RPMI8226 (cell line): ENCODE measurements at regions not wholly inside any gene's neighbourhood (a gene's known extent, or its start where the extent isn't known, plus 50 kb on each side); places are given as distances from the start of the nearest gene placed in this dataset.

Source experiments
- DNase-seq: peaks from one replicate; pipeline ENCODE4 v3.0.0-alpha.2; 2015

DNA sequence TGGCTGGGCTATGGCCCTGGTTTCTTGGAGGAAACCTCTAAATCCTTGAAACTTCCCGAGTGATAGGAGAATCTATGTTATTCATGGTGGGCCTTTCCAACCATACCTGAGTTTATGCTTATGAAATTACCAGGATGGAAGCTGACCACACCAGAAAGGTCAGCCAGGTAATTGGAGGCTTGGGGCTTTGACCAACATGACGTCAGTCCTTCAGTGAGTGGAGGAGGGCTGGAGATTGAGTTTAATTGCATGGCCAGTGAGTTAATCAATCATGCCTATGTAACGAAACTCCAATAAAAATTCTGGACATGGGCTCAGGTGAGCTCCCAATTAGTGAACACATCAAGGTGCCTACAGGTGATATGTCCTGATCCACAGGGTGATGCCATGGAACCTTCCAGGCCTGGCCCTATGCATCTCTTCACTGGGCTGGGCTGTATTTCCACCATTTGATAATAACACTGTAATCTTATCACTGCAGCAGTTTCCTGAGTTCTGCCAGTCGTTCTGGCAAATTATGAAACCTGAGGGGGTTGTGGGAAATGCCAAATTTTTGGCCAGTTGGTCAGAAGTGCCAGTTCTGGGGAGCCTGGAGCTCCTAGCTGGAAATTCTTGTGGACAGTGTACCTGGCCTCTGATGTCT, 106.5 kb downstream of the CDH26 start:
- no peak for DNase-seq

DNA sequence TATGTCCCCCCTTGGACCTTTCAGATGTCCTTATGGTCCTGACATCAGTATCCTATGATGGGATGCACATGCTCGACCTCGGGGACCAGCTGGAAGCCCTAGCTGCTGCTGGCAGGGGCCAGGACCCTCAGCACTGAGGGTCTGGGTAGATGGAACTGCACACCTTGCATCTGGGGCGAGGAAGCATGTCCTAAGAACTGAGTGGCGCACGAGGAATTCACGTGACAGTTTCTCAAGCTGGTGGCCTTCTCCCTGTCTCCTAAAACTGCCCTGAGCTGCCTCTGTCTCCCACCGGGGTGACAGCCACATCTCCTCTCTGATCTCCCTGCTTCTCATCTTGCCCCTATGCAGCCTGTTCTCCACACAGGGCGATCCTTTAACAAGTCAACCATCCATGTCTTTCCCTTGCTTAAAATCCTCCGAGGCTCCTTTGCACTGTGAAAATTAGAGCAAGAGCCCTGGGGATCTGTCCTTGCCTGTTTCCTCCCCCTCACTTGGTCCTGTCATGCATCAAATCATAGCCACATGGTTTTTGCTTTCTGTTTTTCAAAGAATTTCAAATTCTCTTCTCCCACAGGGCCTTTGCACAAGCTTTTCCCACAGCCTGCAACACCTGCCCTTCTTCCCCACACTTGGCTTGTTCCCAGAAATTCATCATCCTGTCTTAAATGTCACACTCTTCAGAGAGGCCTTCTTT, 107.7 kb downstream of the CDH26 start:
- no peak for DNase-seq

DNA sequence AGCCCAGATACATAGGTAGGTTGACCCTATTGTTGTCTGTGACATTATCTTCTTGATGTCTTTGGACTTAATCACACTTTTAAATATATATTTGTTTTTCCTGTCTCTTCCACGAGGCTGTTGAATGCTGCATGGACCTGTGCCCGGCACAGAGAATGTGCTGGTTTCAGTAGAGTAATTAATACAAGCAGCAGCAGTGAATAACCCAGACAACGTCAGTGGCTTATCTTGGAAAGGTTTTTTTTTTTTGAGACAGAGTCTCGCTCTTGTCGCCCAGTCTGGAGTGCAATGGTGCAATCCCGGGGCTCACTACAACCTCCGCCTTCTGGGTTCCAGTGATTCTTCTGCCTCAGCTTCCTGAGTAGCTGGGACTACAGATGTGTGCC, 108.2 kb downstream of the CDH26 start:
- DNase-seq: no peak

DNA sequence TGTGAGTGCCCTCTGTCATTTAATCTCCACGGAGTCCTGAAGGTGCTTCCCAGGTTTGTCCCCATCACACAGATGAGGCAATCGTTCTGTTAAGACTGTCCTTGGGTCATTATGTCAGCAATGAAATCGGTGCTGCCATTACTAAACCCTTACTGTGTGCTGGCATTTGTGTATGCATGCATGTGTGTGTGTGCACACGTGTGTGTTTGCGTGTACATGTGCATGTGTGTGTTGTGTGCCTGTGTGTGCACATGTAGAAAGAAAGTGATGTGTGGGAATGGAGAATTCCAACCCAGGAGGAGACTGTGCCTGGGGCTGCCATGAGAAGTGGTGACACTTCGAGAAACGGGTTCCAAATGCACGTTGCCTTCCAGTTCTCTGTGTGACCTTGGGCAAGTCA, 110.3 kb downstream of the CDH26 start:
- no peak for DNase-seq

DNA sequence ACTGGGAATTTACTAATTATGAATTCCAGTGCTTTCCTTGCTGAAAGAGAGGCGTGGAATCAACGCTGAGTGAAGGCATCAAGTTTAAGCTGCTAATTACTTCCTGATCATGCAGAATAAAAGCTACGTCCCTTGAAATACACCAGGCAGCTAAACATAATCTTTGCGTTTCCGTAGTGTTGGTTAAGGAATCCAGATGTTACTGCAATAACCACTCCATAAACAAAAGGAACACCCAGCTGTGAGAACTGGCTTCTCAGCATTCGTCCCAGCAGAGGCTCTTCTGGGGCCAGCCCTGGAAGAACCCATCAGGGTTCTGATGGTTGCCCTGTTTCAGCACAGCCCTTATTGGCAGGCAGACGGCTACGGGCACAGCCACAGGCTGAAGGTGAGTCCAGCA, 111.4 kb downstream of the CDH26 start:
- no peak for DNase-seq

DNA sequence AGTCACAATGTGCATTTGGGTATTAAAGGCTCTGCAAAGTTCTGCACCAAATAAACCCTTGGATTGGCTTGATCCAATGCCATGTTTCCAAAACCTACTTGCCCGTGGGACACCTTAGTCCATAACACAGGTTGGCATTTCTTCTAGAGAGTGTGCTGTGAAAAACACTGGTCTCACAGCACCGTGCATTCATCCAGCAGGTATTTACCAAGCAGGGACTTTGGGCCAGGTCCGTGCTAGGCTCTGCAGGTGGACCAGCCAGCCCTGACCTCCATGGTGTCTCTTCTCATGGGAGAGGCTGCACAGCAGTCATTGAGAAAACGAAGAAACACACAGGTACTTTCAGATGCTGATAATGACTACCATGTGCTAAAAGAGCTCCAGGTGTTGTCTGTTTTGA, 112.6 kb downstream of the CDH26 start:
- no peak for DNase-seq

DNA sequence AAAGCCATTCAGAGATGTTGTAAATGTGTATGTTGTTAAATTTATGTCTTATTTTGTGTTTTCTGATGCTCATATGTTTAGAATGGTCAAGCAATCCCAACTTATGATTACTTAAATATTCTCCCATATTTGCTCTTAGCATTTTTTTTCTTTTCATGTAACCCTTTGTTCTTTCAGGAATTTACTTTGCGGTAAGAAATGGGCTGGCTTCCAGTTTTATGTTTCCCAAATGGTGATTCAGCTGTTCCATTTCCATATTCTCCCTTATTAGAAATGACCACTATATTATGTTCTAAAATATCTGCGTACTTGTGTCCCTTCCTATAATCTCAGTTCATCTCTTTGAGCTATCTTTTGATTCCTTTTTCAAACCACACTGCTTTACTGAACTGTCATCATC, 113.7 kb downstream of the CDH26 start:
- no peak for DNase-seq

DNA sequence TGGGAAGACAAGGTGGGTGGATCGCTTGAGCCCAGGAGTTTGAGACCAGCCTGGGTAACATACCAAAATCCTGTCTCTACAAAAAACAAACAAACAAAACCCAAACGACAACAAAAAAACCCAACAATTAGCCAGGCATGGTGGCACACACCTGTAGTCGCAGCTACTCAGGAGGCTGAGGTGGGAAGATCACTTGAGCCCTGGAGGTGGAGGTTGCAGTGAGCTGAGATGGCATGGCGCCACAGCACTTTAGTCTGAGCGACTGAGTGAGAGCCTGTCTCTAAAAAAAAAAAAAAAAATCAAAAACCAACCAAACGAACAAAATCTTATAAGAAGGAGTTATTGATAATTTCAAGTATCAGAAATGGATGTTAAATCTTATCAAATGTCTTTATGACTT, 114.9 kb downstream of the CDH26 start:
- DNase-seq: no peak

DNA sequence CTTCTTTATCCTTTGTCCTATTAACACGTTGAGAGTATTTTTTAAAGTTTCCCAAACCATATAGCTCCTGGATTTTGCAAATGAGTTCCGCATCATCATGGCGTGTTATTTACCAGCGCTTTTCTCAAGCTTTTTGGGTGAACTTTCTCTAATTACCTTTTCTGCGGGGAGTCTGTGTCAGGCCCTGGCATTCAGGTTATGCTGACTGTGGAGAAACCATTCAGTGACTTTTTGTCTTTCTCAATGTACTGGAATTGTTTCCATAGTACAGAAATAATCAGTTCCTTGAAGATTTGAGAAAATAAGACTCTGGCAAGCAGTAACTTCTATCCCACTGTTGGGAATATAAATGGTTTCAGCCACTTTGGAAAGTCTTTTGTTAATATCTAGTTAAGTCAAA, 115.3 kb downstream of the CDH26 start:
- no peak for DNase-seq

DNA sequence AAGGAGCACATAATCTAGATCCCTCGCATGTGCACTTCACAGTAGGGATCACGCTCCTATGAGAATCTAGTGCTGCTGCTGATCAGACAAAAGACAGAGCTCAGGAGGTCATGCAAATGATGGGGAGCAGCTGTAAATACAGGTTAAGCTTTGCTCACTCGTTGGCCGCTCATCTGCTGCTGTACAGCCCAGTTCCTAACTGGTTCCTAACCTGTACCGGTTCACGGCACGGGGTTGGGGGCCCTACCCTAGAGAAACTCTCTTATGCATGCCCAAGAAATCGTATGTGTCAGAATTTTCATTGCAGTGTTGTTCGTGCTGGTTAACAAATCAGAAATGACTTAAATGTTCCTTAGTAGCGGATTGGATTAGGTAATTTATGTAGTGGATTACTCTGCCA, 116.1 kb downstream of the CDH26 start:
- no peak for DNase-seq

DNA sequence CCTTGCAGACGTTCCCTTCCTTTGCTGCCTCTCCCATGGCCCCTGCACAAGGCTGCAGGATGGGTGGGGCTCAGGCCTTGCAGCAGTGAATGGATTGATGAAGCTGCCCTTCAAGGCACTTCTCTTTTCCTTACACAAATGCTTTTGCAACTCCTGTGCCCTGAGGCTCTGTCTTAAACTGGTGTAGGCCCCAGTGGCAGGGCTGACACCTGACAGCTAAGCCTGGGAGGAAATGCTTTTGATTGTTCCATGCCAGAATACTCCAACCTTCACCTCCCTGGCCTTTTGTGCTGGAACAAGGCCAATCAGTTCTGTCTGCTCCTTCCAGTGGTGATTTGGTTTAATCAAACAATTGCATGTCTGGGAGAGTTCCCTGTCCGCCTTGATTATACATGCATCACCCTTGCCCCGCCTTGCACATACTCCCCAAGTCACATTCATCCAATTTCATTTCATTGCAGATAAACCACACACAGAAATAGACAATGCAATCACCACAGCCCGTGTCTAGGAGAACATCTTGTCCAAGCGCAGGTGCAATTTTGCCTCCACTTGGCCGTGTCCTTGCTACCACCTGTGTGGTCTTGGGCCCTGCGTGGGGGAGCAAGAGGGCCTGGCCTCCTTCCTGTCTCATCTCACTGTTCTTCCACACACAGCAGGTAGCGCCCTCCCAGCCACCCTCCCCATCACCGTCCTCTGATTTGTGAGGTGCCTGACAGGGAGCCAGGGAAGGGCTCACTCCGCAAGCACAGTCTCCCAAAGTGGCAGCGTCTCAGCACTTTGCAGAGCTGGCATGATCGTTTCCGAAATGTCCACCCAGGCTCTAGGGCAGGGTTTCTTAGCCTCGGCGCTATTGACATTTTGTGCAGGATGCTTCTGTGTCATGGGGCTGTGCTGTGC, 120.4 kb downstream of the CDH26 start:
- DNase-seq: peak; percentile 52

DNA sequence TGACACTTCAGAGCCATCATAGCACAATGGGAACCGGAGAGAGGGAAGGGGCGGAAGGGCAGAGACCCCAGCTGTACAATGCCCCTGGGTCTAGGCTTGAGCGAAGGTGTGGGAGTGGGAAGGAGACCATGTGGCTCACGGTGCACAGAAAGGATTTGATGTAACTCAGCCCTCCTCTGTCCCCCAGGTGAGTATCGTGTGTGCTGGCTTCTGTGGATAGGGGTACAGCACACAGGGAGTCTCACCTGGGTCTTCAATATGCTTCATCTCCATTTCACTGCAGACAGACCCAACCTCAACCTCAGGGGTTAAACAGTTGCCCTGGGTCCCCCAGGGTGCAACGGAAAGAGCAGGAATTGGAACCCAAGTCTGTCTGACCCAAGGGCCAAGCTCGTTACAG, 122.2 kb downstream of the CDH26 start:
- no peak for DNase-seq

DNA sequence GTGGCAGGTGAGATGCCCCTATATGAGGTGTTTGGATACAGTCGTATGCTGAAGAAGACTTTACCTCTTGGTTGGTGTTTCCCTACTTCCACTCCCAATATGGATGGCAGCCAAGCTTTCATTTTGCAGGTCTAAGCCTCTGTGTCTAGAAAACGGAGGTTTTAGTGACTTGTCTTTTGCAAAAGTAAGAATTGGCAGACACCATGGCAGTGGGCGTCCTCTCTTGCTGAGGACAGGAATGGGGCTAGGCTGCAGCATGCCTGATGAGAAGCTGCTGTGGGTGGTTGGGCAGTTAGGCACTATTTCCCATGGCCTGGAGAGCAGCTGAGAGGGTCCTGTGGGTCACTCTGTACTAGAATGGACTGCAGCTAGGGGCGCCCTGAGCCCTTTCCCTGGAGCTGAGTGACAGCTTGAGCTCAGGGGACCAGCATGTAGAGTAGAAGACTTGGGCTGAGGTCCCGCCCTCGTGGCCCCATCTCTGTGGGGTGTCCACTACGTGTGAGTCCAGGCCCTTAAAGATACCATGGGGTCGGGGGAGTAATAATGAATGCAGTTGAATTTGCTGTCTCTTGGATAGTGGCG, 127.4 kb downstream of the CDH26 start:
- DNase-seq: no peak

DNA sequence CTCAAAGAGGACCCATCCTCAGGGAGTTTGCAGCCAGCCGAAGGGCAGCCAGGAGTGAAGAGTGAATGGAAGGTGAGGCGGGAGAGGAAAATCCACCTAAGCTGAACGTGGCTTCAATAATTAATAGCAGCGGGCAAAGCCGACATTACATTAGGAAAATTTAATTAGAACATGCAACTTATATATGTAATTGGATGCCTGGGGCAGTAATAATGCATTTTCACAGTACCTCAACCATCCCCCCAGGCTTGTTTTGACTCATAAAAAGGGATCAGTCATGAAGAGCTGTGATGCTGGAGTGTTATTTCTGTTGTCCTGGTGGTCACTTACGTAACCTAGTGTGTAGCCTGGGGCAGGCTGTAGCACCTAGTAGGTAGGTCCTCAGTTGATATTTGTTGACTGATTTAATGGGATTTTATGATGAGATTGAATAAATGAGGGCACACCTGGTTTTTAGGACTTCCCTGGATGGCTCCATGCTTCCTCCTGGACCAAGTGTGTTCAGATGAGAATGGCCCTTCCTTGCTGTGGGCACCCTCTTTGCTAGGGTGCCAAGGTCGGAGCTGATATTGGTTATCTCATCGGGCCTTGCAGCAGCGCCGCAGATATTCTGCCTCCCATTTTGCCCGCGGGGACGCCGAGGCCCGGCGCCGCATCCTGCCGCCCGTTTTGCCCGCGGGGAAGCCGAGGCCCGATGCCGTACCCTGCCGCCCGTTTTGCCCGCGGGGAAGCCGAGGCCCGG, 128.8 kb downstream of the CDH26 start:
- no peak for DNase-seq

DNA sequence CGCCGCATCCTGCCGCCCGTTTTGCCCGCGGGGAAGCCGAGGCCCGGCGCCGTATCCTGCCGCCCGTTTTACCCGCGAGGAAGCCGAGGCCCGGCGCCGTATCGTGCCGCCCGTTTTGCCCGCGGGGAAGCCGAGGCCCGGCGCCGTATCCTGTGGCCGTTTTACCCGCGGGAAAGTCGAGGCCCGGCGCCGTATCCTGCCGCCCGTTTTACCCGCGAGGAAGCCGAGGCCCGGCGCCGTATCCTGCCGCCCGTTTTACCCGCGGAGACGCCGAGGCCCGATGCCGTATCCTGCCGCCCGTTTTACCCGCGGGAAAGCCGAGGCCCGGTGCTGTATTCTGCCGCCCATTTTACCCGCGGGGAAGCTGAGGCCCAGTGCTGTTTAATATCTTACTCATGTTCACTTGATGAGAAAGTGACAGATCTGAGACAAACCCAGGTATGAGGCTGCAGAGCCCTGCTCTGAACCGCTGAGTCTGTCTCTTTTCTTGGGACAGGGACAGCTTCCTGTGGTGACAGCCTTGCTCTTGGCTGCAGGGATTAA, 129.4 kb downstream of the CDH26 start:
- no peak for DNase-seq

DNA sequence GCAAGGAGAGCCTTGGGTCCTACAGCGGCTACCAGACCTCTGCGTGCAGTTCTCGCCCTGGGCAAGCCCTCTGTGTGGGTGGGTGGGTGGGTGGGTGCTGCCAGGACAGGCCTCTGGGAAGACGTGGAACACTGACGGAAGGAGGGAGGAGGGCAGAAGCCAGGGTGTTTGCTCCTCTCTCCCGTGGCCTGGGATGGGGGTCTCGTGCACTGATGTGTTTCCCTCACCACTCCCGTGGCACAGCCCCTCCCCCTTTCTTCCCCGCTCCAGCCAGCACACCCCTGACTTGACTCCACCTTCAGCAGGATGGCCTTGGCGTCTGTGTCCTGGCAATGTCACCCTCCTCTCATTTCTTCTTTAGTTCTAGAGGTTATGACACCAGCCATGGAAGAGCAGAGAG, 130.0 kb downstream of the CDH26 start:
- no peak for DNase-seq

DNA sequence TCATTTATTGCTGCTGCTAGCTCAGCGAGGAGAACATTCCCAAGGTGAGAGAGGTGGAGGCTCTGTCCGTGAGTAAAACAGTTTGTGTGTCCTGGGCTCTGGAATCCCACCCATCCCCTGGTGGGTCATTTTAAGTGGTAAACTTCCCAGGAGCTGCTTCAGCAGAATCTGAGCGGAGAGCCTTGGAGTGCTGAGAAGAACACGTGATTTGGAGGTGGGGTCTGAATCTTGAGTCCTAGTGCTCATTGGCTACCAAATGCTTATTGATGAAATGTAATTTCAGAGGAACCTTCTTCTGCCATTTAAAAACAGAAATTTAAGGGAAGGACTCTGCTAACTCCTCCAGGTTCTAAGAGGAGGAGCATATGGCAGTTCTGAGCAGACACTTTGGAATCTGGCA, 132.4 kb downstream of the CDH26 start:
- DNase-seq: no peak

DNA sequence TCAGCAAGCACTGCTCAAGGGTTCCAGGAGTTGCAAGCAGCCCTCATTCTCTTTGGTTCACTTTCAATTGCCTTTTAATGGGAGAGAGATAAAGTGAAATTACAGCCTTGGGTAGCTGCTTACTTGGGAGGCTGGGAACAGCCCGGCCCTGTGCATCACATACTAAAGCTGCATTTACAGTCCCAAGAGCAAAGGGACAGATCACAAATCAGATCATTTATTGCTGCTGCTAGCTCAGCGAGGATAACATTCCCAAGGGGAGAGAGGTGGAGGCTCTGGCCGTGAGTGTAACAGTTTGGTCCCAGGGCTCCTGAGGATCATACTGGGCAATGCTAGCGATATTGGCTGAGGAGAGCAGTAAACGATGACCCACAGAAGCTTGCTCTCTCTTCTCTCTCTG, 133.1 kb downstream of the CDH26 start:
- no peak for DNase-seq

DNA sequence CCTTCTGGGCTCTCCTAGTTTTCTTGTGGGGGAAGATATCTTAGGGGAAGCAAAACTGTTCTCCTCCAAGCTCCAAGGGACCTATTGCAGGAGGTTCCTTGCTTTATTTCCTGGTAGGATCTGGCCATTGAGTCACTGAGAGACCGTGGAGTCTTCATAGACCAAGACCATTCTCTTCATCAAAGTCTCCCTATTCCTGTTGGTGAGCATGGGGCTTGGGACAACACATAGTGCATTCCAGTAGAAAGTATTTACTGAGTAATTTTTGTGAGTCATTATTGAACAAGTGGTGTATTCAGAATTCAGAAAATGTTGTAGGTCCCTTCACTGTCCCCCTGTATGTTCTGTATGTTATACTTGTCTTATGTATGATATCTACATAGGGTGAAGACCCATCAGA, 133.6 kb downstream of the CDH26 start:
- DNase-seq: no peak

DNA sequence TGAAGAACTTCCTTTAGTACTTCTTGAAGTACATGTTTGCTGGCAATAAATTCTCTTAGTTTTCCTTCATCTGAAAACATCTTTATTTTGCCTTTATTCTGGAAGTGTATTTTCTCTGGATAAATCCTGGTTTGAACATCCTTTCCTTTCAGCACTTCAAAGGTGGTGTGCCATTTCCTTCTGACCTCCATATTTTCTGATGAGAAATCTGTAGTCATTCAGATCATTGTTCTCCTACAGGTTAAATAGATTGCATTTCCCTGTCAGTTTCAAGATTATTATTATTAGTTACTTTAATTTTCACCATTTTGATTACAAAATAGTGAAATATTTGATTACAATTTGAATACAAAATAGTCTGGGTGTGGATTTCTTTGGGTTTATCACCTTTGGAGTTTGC, 134.5 kb downstream of the CDH26 start:
- no peak for DNase-seq

DNA sequence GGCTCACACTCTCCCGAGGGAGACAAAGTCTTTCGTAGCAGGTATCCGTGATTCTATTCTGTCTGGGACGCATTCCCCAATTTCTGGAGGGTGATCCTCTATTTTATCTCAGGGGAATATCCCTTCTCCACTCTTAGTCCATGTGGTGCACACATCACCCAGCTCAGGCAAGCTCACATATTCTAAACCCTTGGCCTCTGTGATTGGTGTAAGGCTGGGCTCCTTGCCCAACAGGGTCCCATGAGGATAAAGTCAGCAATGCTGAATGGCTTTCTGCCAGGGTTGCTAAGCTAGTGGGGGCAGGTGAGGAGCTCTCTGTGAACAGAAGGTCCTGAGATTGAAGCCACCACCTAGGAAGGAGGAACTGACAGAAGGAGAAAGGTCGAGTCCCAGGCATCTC, 137.2 kb downstream of the CDH26 start:
- peak; percentile 72 for DNase-seq

DNA sequence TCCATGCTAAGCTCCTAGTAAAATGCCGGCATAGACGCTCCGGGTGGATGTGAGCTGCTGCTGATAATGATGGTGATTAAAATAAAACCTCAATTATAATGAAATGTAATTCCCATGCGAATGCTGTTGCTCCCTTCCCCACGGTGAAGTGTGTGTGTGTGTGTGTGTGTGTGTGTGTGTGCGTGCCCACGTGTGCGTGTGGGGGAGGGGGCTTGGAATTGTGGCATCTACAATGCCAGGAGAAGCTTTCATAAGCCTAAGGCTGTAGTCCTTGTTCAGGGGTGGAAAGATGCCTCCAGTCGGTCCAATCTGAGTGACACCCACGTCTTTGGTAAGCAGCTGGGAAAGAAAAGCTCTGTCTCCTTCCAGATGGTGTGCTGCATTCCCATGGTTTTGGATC, 137.9 kb downstream of the CDH26 start:
- no peak for DNase-seq

DNA sequence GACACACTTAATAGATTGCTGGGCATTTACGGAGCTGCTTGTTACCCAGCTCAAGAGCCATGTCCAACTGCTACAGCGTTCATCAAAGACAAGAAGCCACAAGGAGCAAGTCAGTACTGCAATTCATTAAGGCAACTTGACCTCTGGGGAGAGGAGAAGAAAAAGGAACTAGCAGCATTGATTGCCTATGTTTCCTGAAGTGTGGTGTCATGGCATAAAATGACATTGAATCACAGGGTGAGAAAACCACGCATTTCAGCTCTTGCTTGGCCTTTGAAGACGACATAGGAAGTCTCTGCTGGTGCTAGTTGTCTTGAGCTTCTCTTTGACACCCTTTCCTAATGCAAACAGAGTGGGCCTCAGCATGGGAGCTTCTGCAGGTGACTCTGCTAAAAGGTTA, 139.1 kb downstream of the CDH26 start:
- no peak for DNase-seq
